ENCODE measurements at regions not wholly inside any gene's neighbourhood (a gene's known extent, or its start where the extent isn't known, plus 50 kb on each side); places are given as distances from the start of the nearest gene placed in this dataset.

GRCh38 chr5:4802044-4802443, 338.1 kb upstream of the ADAMTS16 start:
- no peaks in the 10 kb centered on the region for H3K36me3 ChIP-seq (ENCODE audit: control insufficient read depth in 2 of 3, insufficient read depth in 3 of 3, low read length in 3 of 3)
- no peak overlapping the region for H3K4me3 ChIP-seq (ENCODE audit: low read length in 3 of 3)
- no peaks in the 10 kb centered on the region for H3K4me1 ChIP-seq (ENCODE audit: control insufficient read depth in 2 of 3, insufficient read depth in 2 of 3, low read depth in 1 of 3, low read length in 3 of 3)
- TF ChIP-seq, protein P1, sequence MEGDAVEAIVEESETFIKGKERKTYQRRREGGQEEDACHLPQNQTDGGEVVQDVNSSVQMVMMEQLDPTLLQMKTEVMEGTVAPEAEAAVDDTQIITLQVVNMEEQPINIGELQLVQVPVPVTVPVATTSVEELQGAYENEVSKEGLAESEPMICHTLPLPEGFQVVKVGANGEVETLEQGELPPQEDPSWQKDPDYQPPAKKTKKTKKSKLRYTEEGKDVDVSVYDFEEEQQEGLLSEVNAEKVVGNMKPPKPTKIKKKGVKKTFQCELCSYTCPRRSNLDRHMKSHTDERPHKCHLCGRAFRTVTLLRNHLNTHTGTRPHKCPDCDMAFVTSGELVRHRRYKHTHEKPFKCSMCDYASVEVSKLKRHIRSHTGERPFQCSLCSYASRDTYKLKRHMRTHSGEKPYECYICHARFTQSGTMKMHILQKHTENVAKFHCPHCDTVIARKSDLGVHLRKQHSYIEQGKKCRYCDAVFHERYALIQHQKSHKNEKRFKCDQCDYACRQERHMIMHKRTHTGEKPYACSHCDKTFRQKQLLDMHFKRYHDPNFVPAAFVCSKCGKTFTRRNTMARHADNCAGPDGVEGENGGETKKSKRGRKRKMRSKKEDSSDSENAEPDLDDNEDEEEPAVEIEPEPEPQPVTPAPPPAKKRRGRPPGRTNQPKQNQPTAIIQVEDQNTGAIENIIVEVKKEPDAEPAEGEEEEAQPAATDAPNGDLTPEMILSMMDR (IDR thresholded peaks at IDR 0.05; ENCODE audit: borderline replicate concordance, extremely low read depth, insufficient read depth): no peak
- DNase-seq (no peak), FAIRE-seq (no peak)
- H3K27ac ChIP-seq (ENCODE audit: low read depth in 2 of 2, low read length in 2 of 2): no peak overlapping the region
- H3K9ac ChIP-seq (ENCODE audit: low read length in 3 of 3): no peak overlapping the region
- intact Hi-C loops (cut with DNase I): no loop called here
- no peaks in the 10 kb centered on the region for H3K9me3 ChIP-seq (ENCODE audit: control insufficient read depth in 2 of 3, insufficient read depth in 1 of 3, low read length in 3 of 3)
- H3K27me3 ChIP-seq (ENCODE audit: control insufficient read depth, insufficient read depth, low read length): no peaks in the 10 kb centered on the region

GRCh38 chr5:4804691-4805360, 335.3 kb upstream of the ADAMTS16 start:
- TF ChIP-seq, protein P1 (IDR thresholded peaks at IDR 0.05; ENCODE audit: borderline replicate concordance, extremely low read depth, insufficient read depth): no peak
- Histone ChIP-seq H3K9me3 (ENCODE audit: control insufficient read depth in 2 of 3, insufficient read depth in 1 of 3, low read length in 3 of 3) (no peaks in the 10 kb centered on the region), H3K36me3 (ENCODE audit: control insufficient read depth in 2 of 3, insufficient read depth in 3 of 3, low read length in 3 of 3) (no peaks in the 10 kb centered on the region), H3K27me3 (ENCODE audit: control insufficient read depth, insufficient read depth, low read length) (no peaks in the 10 kb centered on the region), H3K4me3 (ENCODE audit: low read length in 3 of 3) (no peak overlapping the region), H3K27ac (ENCODE audit: low read depth in 2 of 2, low read length in 2 of 2) (no peak overlapping the region), H3K4me1 (ENCODE audit: control insufficient read depth in 2 of 3, insufficient read depth in 2 of 3, low read depth in 1 of 3, low read length in 3 of 3) (no peaks in the 10 kb centered on the region), H3K9ac (ENCODE audit: low read length in 3 of 3) (no peak overlapping the region)
- intact Hi-C loops (cut with DNase I): no loop called here
- DNase-seq (no peak), FAIRE-seq (no peak)

DNA sequence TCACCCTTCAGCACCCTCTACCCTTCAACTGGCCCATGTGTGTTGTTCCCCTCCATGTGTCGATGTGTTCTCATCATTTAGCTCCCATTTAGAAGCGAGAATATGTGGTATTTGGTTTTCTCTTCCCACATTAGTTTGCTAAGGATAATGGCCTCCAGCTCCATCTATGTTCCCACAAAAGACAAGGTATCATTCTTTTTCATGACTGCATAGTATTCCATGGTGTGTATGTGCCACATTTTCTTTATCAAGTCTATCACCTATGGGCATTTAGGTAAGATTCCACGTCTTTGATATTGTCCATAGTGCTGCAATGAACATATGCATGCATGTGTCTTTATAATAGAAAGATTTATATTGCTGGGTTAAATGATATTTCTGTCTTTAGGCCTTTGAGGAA, 325.1 kb upstream of the ADAMTS16 start:
- no peaks in the 10 kb centered on the region for H3K9me3 ChIP-seq (ENCODE audit: control insufficient read depth in 2 of 3, insufficient read depth in 1 of 3, low read length in 3 of 3)
- no peak overlapping the region for H3K27ac ChIP-seq (ENCODE audit: low read depth in 2 of 2, low read length in 2 of 2)
- no peak overlapping the region for H3K9ac ChIP-seq (ENCODE audit: low read length in 3 of 3)
- no peaks in the 10 kb centered on the region for H3K36me3 ChIP-seq (ENCODE audit: control insufficient read depth in 2 of 3, insufficient read depth in 3 of 3, low read length in 3 of 3)
- FAIRE-seq (no peak), DNase-seq (no peak)
- TF ChIP-seq, protein P1 (IDR thresholded peaks at IDR 0.05; ENCODE audit: borderline replicate concordance, extremely low read depth, insufficient read depth): no peak
- H3K27me3 ChIP-seq (ENCODE audit: control insufficient read depth, insufficient read depth, low read length): no peaks in the 10 kb centered on the region
- no peaks in the 10 kb centered on the region for H3K4me1 ChIP-seq (ENCODE audit: control insufficient read depth in 2 of 3, insufficient read depth in 2 of 3, low read depth in 1 of 3, low read length in 3 of 3)
- intact Hi-C loops (cut with DNase I): no loop called here
- H3K4me3 ChIP-seq (ENCODE audit: low read length in 3 of 3): no peak overlapping the region

DNA sequence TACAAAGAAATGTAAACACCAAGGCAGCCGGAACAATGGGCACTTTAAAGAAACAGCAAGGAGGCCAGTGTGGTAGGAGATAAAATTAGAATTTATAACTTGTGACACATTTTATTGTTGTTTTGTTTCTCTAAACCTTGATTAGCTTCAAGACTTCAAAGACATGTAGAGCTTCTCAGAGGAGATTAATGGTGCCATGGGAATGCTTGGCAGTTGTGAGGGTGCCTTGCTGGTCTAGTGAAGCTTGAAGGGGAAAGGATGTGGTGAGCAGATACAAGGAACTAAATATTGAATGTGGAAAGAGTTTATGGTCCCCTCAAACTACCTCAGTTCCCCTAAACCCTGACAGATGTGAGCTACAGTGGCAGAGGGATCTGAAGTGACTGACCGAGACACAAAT, 322.4 kb upstream of the ADAMTS16 start:
- Histone ChIP-seq H3K36me3 (ENCODE audit: control insufficient read depth in 2 of 3, insufficient read depth in 3 of 3, low read length in 3 of 3) (no peaks in the 10 kb centered on the region), H3K9ac (ENCODE audit: low read length in 3 of 3) (no peak overlapping the region), H3K27me3 (ENCODE audit: control insufficient read depth, insufficient read depth, low read length) (no peaks in the 10 kb centered on the region), H3K4me1 (ENCODE audit: control insufficient read depth in 2 of 3, insufficient read depth in 2 of 3, low read depth in 1 of 3, low read length in 3 of 3) (no peaks in the 10 kb centered on the region), H3K27ac (ENCODE audit: low read depth in 2 of 2, low read length in 2 of 2) (no peak overlapping the region), H3K4me3 (ENCODE audit: low read length in 3 of 3) (no peak overlapping the region), H3K9me3 (ENCODE audit: control insufficient read depth in 2 of 3, insufficient read depth in 1 of 3, low read length in 3 of 3) (no peaks in the 10 kb centered on the region)
- FAIRE-seq (no peak), DNase-seq (peak in 4 of 5 donors; percentile 61 to 94 (median 82))
- intact Hi-C loops (cut with DNase I): no loop called here
- TF ChIP-seq, protein P1 (IDR thresholded peaks at IDR 0.05; ENCODE audit: borderline replicate concordance, extremely low read depth, insufficient read depth): no peak

Data from kidney (tissue), 13 donors.